Gastroesophageal sphincter (tissue), 4 donors: ENCODE measurements at regions not wholly inside any gene's neighbourhood (a gene's known extent, or its start where the extent isn't known, plus 50 kb on each side); places are given as distances from the start of the nearest gene placed in this dataset.

Source experiments
- ATAC-seq: fragments of 150-250 bp; one replicate; pipeline ENCODE4 v1.9.1; 2016; ENCODE audit warnings: mild to moderate bottlenecking, moderate library complexity
- H3K27ac ChIP-seq, 4 donors: fragments of 200-600 bp; sonication (generic) in 3 of 4; 1 replicate in 3 of 4; 2 replicates in 1 of 4; pipeline ENCODE4 v1.5.1; 2016 to 2019
- H3K27me3 ChIP-seq: fragments of 200-600 bp; sonication (generic); one replicate; pipeline ENCODE4 v1.5.1; 2019
- H3K36me3 ChIP-seq, 2 donors: fragments of 200-600 bp; sonication (generic); one replicate each; pipeline ENCODE4 v1.5.1; 2019; ENCODE audit warnings: control low read depth in 1 of 2
- H3K4me1 ChIP-seq, 3 donors: fragments of 200-600 bp; sonication (generic); 1 replicate in 2 of 3; 2 replicates in 1 of 3; pipeline ENCODE4 v1.5.1; 2016 to 2019; ENCODE audit warnings: control low read depth in 2 of 3
- H3K4me3 ChIP-seq, 2 donors: fragments of 200-600 bp; sonication (generic); one replicate each; pipeline ENCODE4 v1.5.1; 2019; ENCODE audit warnings: mild to moderate bottlenecking in 1 of 2, moderate library complexity in 1 of 2
- H3K9me3 ChIP-seq, 3 donors: fragments of 200-600 bp; sonication (generic); one replicate each; pipeline ENCODE4 v1.5.1; 2017 to 2019; ENCODE audit warnings: control low read depth in 2 of 3
- CTCF ChIP-seq, 4 experiments: fragments of 200-600 bp in 2 of 4; fragments of 450-650 bp in 2 of 4; sonication (generic) in 1 of 4; IDR thresholded peaks; one replicate each; pipeline ENCODE4 v1.5.1; 2017 to 2019; ENCODE audit warnings: antibody characterized with exemption in 4 of 4, mild to moderate bottlenecking in 2 of 4, moderate library complexity in 2 of 4
- EP300 ChIP-seq: sonication (generic); formaldehyde crosslinking; IDR thresholded peaks from one replicate; pipeline ENCODE4 v1.6.1; 2017; ENCODE audit warnings: antibody characterized with exemption, mild to moderate bottlenecking
- POLR2A ChIP-seq, 2 donors: fragments of 450-650 bp; IDR thresholded peaks; one replicate each; pipeline ENCODE4 v1.6.1; 2017; ENCODE audit warnings: antibody characterized with exemption in 2 of 2, mild to moderate bottlenecking in 2 of 2, moderate library complexity in 1 of 2
- POLR2AphosphoS5 ChIP-seq: sonication (generic); formaldehyde crosslinking; IDR thresholded peaks from one replicate; pipeline ENCODE4 v1.6.1; 2017; ENCODE audit warnings: antibody characterized with exemption
- WGBS, 2 donors: methylation state at CpG; one replicate each; pipeline ENCODE4 v1.1.5; 2018; ENCODE audit warnings: low coverage in 1 of 2; 5-methylcytosine and 5-hydroxymethylcytosine counted together

DNA sequence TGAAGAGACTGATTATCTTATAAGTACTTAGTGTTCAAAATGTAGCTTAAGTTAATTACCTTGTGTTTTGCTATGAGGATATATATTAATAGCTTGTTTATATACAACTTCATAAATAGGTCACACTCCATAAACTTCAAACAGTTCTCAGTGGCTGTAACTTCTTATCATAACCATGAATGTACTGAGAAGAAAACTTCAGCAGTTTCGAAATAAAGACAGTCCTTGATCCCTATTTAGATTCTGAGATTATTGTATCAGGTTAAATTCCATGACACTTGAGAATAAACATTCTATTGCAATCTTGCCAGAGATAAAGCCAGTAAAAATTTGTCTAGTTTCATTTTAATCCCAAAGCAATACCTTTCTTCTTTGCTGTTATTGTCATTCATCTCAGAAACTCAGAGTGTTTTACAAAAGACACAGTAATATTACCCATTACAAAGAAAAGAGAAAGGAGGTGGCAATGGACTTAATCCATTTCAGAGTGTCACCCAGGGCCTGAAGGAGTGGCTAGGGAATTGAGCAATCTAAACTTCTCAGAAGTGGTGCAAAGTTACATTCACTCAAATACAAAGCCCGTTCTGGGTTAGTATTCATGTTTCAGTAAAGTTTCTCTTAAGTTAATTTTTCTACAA, 403.6 kb downstream of the SEMA3D start:
- 41 to 59% methylated on average over 2 of the region's 2 CpGs for WGBS, 2 donors

DNA sequence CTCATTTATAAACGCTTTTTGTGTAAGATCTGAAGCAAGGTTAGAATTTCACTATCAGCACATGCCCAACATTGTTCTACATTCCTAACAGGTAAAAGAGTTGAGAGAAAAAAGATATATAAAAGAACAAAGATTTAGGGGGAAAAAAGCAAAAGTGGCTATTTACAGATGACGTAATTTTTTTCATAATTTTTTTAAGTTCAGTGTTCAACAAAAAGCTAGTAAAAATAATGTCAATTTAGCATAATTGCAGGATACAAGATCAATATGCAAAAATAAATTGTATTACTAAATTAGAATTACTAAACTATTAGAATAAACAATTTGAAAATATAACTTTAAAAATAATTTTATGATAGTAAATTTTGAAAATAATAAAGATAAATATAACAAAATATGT, 405.0 kb downstream of the SEMA3D start:
- peaks cover 0 to 8% (median 0%) of the 10 kb centered on the region in 3 donors for H3K4me1 ChIP-seq
- 89 to 96% methylated on average over 2 of the region's 2 CpGs for WGBS, 2 donors

More for the DNA sequence above, 403.6 kb downstream of the SEMA3D start:
- H3K36me3 ChIP-seq: no peaks in the 10 kb centered on the region
- no peak for ATAC-seq
- no peak for TF ChIP-seq POLR2A (IDR thresholded peaks at IDR 0.05)
- TF ChIP-seq POLR2AphosphoS5: no peak
- TF ChIP-seq EP300: no peak
- TF ChIP-seq CTCF (IDR thresholded peaks at IDR 0.05): no peak
- peaks cover 0 to 8% (median 0%) of the 10 kb centered on the region in 3 donors for H3K4me1 ChIP-seq
- no peak overlapping the region for H3K4me3 ChIP-seq
- H3K27ac ChIP-seq: no peak overlapping the region
- H3K27me3 ChIP-seq: no peaks in the 10 kb centered on the region
- H3K9me3 ChIP-seq: no peaks in the 10 kb centered on the region

GRCh38 chr7:84780158-84781124, 406.4 kb downstream of the SEMA3D start:
- Histone ChIP-seq H3K27ac (no peak overlapping the region), H3K4me1 (peaks cover 0 to 8% (median 0%) of the 10 kb centered on the region in 3 donors), H3K36me3 (no peaks in the 10 kb centered on the region), H3K4me3 (no peak overlapping the region), H3K9me3 (no peaks in the 10 kb centered on the region), H3K27me3 (no peaks in the 10 kb centered on the region)
- no peak for ATAC-seq
- TF ChIP-seq EP300 (no peak), POLR2AphosphoS5 (no peak), POLR2A (IDR thresholded peaks at IDR 0.05) (no peak), CTCF (IDR thresholded peaks at IDR 0.05) (no peak)
- WGBS, 2 donors: 88 to 96% methylated on average over 4 to 5 of the region's 10 CpGs

More for the DNA sequence above, 405.0 kb downstream of the SEMA3D start:
- H3K36me3 ChIP-seq: no peaks in the 10 kb centered on the region
- H3K4me3 ChIP-seq: no peak overlapping the region
- no peaks in the 10 kb centered on the region for H3K9me3 ChIP-seq
- H3K27me3 ChIP-seq: no peaks in the 10 kb centered on the region
- TF ChIP-seq EP300 (no peak), POLR2A (IDR thresholded peaks at IDR 0.05) (no peak), POLR2AphosphoS5 (no peak), CTCF (IDR thresholded peaks at IDR 0.05) (no peak)
- ATAC-seq: no peak
- no peak overlapping the region for H3K27ac ChIP-seq

GRCh38 chr7:84757761-84758160, 429.1 kb downstream of the SEMA3D start:
- ATAC-seq: no peak
- Histone ChIP-seq H3K27me3 (no peaks in the 10 kb centered on the region), H3K9me3 (no peaks in the 10 kb centered on the region), H3K4me3 (no peak overlapping the region), H3K4me1 (no peaks in the 10 kb centered on the region), H3K36me3 (no peaks in the 10 kb centered on the region), H3K27ac (no peak overlapping the region)
- 87 to 92% methylated on average over 4 of the region's 4 CpGs for WGBS, 2 donors
- TF ChIP-seq EP300: no peak
- no peak for TF ChIP-seq CTCF (IDR thresholded peaks at IDR 0.05)
- no peak for TF ChIP-seq POLR2A (IDR thresholded peaks at IDR 0.05)
- TF ChIP-seq POLR2AphosphoS5: no peak
